ENCODE measurements at regions not wholly inside any gene's neighbourhood (a gene's known extent, or its start where the extent isn't known, plus 50 kb on each side); places are given as distances from the start of the nearest gene placed in this dataset.

DNA sequence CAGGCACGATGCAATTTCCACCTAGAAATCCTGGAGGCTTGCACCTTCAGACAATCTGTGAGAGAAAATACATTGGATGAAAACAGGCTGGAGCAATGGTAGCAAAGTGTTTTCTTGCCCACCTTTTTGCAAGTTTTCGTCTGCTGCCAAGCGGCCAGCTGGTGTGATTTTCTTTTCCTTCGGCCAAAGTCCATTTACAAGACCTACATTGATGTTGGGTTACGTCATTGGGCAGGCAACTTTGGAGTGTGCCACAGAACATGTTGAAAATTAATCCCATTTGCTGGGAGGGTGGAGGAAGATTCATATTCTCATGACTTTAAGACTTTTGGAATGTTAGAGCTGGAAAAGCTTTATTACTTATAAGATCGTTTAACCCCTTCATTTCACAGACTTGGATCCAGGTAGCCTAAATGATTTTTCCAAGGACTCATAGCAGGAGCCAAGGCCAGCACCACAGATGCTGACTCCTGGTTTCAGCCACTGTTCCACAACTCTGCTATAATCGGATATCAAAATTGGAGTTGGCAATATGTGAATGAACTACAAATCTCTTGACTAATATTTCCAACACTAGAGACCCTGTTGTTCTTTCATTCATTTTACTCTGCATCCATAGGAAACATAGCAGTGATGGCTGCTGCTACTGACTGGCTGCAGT lies 352.1 kb downstream of the RND3 start:
- Histone ChIP-seq H3K27ac (ENCODE audit: low read depth in 1 of 2, low read length in 2 of 2) (no peak overlapping the region), H3K4me3 (ENCODE audit: low read length) (no peak overlapping the region), H3K4me1 (ENCODE audit: insufficient read depth, low read length) (no peaks in the 10 kb centered on the region), H3K9me3 (ENCODE audit: control insufficient read depth in 1 of 2, insufficient read depth in 1 of 2, low read length in 2 of 2) (no peaks in the 10 kb centered on the region), H3K27me3 (ENCODE audit: control insufficient read depth in 1 of 2, insufficient read depth in 2 of 2, low read length in 2 of 2) (no peaks in the 10 kb centered on the region), H3K36me3 (ENCODE audit: insufficient read depth, low read length) (no peaks in the 10 kb centered on the region)
- TF ChIP-seq, protein P1, sequence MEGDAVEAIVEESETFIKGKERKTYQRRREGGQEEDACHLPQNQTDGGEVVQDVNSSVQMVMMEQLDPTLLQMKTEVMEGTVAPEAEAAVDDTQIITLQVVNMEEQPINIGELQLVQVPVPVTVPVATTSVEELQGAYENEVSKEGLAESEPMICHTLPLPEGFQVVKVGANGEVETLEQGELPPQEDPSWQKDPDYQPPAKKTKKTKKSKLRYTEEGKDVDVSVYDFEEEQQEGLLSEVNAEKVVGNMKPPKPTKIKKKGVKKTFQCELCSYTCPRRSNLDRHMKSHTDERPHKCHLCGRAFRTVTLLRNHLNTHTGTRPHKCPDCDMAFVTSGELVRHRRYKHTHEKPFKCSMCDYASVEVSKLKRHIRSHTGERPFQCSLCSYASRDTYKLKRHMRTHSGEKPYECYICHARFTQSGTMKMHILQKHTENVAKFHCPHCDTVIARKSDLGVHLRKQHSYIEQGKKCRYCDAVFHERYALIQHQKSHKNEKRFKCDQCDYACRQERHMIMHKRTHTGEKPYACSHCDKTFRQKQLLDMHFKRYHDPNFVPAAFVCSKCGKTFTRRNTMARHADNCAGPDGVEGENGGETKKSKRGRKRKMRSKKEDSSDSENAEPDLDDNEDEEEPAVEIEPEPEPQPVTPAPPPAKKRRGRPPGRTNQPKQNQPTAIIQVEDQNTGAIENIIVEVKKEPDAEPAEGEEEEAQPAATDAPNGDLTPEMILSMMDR (IDR thresholded peaks at IDR 0.05) = no peak
- ChIA-PET CTCF (no interaction called here), POLR2A (no interaction called here)
- intact Hi-C loops (cut with DNase I, micrococcal nuclease) = no loop called here
- no peaks in the 10 kb centered on the region for H3K27me3 Mint-ChIP-seq
- H3K4me1 Mint-ChIP-seq (ENCODE audit: low read depth) = no peaks in the 10 kb centered on the region
- DNase-seq (no peak), ATAC-seq (ENCODE audit: poor library complexity) (no peak)
- no peaks in the 10 kb centered on the region for H3K36me3 Mint-ChIP-seq (ENCODE audit: low read depth)
- no peak overlapping the region for H3K27ac Mint-ChIP-seq
- H3K4me3 Mint-ChIP-seq = no peak overlapping the region
- peaks cover 7% of the 10 kb centered on the region for H3K9me3 Mint-ChIP-seq

DNA sequence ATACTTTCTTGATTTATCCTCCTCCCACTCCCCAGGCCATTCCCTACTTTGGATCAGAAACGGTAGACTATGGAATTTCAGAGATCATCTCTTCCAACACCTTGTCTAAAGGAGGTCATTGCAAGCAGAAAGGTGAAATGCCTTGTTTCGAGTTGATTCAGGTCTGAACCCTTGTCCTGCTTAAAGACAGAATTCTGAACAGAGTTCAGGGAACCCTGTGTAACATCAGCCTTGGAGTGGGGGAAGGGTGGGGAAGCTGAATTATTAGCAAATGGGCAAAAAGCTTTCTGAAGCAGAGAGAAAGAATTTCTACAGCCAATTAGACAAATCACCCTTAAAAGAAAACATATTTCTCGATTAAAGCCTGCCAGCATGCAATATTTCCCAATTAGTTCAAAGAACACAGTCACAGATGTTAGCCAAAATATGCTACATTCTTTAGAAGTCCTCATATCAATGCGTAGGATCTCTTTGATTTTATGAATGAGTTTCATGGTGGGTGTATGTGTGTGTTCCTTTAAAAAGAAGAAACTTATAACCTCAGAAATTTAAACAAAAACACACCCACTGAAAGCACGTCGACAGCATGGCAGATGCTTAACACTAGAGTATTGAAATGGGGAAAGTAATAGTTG lies 353.1 kb downstream of the RND3 start:
- Mint-ChIP-seq H3K9me3 (peaks cover 4% of the 10 kb centered on the region), H3K27me3 (no peaks in the 10 kb centered on the region), H3K4me3 (no peak overlapping the region), H3K4me1 (ENCODE audit: low read depth) (no peaks in the 10 kb centered on the region), H3K36me3 (ENCODE audit: low read depth) (no peaks in the 10 kb centered on the region), H3K27ac (no peak overlapping the region)
- Histone ChIP-seq H3K36me3 (ENCODE audit: insufficient read depth, low read length) (no peaks in the 10 kb centered on the region), H3K4me3 (ENCODE audit: low read length) (no peak overlapping the region), H3K27ac (ENCODE audit: low read depth in 1 of 2, low read length in 2 of 2) (no peak overlapping the region), H3K27me3 (ENCODE audit: control insufficient read depth in 1 of 2, insufficient read depth in 2 of 2, low read length in 2 of 2) (no peaks in the 10 kb centered on the region), H3K9me3 (ENCODE audit: control insufficient read depth in 1 of 2, insufficient read depth in 1 of 2, low read length in 2 of 2) (no peaks in the 10 kb centered on the region), H3K4me1 (ENCODE audit: insufficient read depth, low read length) (no peaks in the 10 kb centered on the region)
- ATAC-seq (ENCODE audit: poor library complexity) (no peak), DNase-seq (no peak)
- ChIA-PET CTCF (no interaction called here), POLR2A (no interaction called here)
- intact Hi-C loops (cut with DNase I, micrococcal nuclease) = no loop called here
- TF ChIP-seq, protein P1 (IDR thresholded peaks at IDR 0.05) = no peak

DNA sequence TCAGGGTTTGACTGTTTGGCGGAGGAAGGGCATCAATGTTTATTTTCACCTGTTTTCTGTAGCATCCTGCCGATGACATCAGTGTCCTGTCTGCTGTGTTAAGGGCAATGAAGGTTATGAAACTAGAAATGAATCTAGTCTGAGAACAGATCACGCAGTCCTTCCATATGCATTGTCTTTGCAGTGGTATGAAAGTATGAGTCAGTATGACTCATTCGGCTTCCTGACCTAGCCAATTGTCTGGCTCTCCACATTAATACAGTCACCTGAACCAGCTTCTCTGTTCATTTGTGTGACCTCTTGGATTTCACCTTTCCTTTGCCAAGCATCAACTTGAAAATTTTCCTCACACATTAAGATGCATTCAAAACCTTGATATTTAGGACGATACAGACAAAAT lies 353.8 kb downstream of the RND3 start:
- no peak overlapping the region for H3K27ac ChIP-seq (ENCODE audit: low read depth in 1 of 2, low read length in 2 of 2)
- Mint-ChIP-seq H3K27ac (no peak overlapping the region), H3K27me3 (no peaks in the 10 kb centered on the region), H3K4me3 (no peak overlapping the region), H3K4me1 (ENCODE audit: low read depth) (no peaks in the 10 kb centered on the region), H3K36me3 (ENCODE audit: low read depth) (no peaks in the 10 kb centered on the region), H3K9me3 (peaks cover 4% of the 10 kb centered on the region)
- no peaks in the 10 kb centered on the region for H3K36me3 ChIP-seq (ENCODE audit: insufficient read depth, low read length)
- H3K27me3 ChIP-seq (ENCODE audit: control insufficient read depth in 1 of 2, insufficient read depth in 2 of 2, low read length in 2 of 2) = no peaks in the 10 kb centered on the region
- POLR2A ChIA-PET = no interaction called here
- CTCF ChIA-PET = no interaction called here
- no peaks in the 10 kb centered on the region for H3K4me1 ChIP-seq (ENCODE audit: insufficient read depth, low read length)
- no peaks in the 10 kb centered on the region for H3K9me3 ChIP-seq (ENCODE audit: control insufficient read depth in 1 of 2, insufficient read depth in 1 of 2, low read length in 2 of 2)
- TF ChIP-seq, protein P1 (IDR thresholded peaks at IDR 0.05) = no peak
- ATAC-seq (ENCODE audit: poor library complexity) (no peak), DNase-seq (no peak)
- intact Hi-C loops (cut with DNase I, micrococcal nuclease) = no loop called here
- no peak overlapping the region for H3K4me3 ChIP-seq (ENCODE audit: low read length)

All from CD4-positive, alpha-beta T cell (primary cell).